MG63 (cell line): ENCODE measurements at regions not wholly inside any gene's neighbourhood (a gene's known extent, or its start where the extent isn't known, plus 50 kb on each side); places are given as distances from the start of the nearest gene placed in this dataset.
"Not testable (repeated sequence)": the region's sequence is repeated elsewhere in the genome, so short reads cannot be mapped to it uniquely, and the experiment has no call there.

ENCODE experiments used
- DNase-seq: peaks from one replicate; pipeline ENCODE4 v3.0.0-alpha.2; 2020
- H3K27me3 ChIP-seq: fragments of 250-450 bp; sonication (Bioruptor Pico); 2 replicates; pipeline ENCODE4 v1.5.1; 2020; ENCODE audit warnings: mild to moderate bottlenecking, moderate library complexity
- H3K36me3 ChIP-seq: fragments of 250-450 bp; sonication (Bioruptor Pico); 2 replicates; pipeline ENCODE4 v1.5.1; 2020; ENCODE audit warnings: mild to moderate bottlenecking, moderate library complexity
- H3K4me3 ChIP-seq: fragments of 250-450 bp; sonication (Bioruptor Pico); 2 replicates; pipeline ENCODE4 v1.5.1; 2020; ENCODE audit warnings: mild to moderate bottlenecking, moderate library complexity
- H3K9me3 ChIP-seq: fragments of 250-450 bp; sonication (Bioruptor Pico); 2 replicates; pipeline ENCODE4 v1.5.1; 2020; ENCODE audit warnings: mild to moderate bottlenecking, moderate library complexity

- H3K27me3 ChIP-seq, result not testable (repeated sequence)
Measured at GRCh38 chr1:149368337-149368736, 106.5 kb upstream of the NBPF19 start.

DNA sequence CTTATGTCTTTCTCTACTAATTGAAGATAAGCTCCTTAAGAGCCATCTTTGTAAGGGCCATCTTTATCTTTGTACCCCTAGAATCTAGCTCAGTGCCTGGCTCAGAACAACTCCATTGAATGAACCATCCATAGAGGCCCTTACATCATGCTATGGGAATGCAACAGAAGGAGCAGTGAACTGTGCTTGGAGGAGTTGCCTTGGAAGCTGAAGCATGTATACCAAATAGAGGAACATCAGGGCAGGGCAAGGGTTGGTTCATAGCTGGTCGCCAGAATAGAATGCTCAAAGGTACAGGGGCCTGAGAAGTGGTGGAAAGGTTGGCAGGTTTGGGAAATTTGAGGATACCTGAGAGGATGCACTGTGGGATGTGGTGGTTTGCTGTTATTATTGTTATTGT, 105.8 kb upstream of the NBPF19 start:
- not testable (repeated sequence) for H3K36me3 ChIP-seq, H3K27me3 ChIP-seq, H3K9me3 ChIP-seq, DNase-seq, H3K4me3 ChIP-seq

More at GRCh38 chr1:149368337-149368736, 106.5 kb upstream of the NBPF19 start:
- H3K36me3 ChIP-seq, H3K4me3 ChIP-seq, H3K9me3 ChIP-seq, DNase-seq: not testable (repeated sequence)

GRCh38 chr1:149371955-149372354, 102.9 kb upstream of the NBPF19 start:
- H3K36me3 ChIP-seq, H3K4me3 ChIP-seq, H3K9me3 ChIP-seq, DNase-seq, H3K27me3 ChIP-seq: not testable (repeated sequence)

DNA sequence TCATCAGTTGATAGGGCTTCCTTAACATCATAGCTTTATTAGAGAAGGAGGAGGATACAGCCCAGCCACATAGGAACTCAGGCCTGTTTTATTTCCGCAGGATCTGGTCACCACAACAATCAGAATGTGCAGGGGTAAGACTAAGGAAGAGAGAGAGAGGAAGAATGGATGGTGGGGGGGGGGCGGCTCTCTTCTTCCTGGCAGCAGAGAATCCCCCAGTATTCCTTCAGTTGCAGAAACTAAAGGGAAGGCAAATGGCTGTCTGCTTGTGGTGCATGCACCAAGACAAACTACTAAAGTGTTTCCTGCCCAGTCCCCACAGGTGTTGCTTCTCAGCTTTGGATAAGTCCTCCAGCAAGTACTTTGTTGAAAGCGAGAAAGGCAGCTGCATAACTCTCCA, 96.4 kb upstream of the NBPF19 start:
- H3K9me3 ChIP-seq, H3K36me3 ChIP-seq, DNase-seq, H3K4me3 ChIP-seq, H3K27me3 ChIP-seq: not testable (repeated sequence)

DNA sequence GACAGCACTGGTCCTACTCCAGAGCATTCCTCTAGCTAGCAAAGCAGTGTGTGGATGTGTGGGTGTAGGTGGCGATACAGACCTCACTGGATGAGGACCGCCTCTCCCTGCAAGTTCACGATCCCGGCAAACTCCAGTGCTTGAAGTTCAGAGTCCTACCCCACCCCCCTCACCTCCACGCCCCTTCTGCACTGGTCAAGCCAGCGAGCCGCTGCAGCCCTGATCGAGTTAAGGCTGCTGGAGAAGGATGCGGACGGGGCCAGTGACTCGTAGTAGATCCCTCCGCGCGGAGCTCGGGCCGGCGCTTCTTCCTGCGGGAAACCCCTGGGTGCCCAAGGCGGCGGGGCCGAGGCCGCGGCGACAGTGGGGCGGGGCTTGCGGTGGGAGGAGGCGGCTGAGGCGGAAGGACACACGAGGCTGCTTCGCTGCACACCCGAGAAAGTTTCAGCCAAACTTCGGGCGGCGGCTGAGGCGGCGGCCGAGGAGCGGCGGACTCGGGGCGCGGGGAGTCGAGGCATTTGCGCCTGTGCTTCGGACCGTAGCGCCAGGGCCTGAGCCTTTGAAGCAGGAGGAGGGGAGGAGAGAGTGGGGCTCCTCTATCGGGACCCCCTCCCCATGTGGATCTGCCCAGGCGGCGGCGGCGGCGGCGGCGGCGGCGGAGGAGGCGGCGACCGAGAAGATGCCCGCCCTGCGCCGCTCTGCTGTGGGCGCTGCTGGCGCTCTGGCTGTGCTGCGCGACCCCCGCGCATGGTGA, 84.5 kb upstream of the NBPF19 start:
- H3K9me3 ChIP-seq, H3K36me3 ChIP-seq, H3K27me3 ChIP-seq: not testable (repeated sequence)
- H3K4me3 ChIP-seq, result peak overlapping the region; percentile 61
- peak; percentile 98 for DNase-seq

DNA sequence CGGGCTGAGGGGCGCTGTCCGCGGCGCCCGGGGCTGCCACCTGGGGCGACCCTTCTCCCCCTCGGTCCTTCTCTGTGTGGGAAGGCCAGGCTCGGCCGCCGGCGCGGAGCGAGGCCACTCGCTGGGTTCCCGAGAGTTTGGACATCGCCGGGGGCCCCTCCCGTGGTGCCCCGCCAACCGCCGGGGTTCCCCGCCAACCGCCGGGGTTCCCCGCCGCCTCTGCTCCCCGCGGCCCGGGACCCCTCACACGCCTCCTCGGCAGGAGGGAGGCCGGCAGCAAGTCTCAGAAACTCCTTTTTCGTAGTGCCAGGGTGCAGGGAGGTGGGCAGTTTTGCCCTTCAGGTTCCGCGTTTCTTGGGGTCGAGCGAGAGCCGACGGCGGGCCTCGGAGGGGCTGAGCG, 83.9 kb upstream of the NBPF19 start:
- DNase-seq, H3K36me3 ChIP-seq, H3K27me3 ChIP-seq, H3K9me3 ChIP-seq: not testable (repeated sequence)
- peak overlapping the region; percentile 61 for H3K4me3 ChIP-seq

- H3K4me3 ChIP-seq, DNase-seq, H3K9me3 ChIP-seq, H3K36me3 ChIP-seq, H3K27me3 ChIP-seq: not testable (repeated sequence)
Measured at GRCh38 chr1:149395802-149396201, 79.0 kb upstream of the NBPF19 start.

GRCh38 chr1:149398527-149398926, 76.3 kb upstream of the NBPF19 start:
- not testable (repeated sequence) for H3K27me3 ChIP-seq, H3K4me3 ChIP-seq, H3K36me3 ChIP-seq, H3K9me3 ChIP-seq
- peak; percentile 1 for DNase-seq

- not testable (repeated sequence) for H3K4me3 ChIP-seq, DNase-seq, H3K36me3 ChIP-seq, H3K27me3 ChIP-seq, H3K9me3 ChIP-seq
Measured at GRCh38 chr1:149408404-149408803, 66.4 kb upstream of the NBPF19 start.

- not testable (repeated sequence) for H3K27me3 ChIP-seq, H3K36me3 ChIP-seq, H3K9me3 ChIP-seq, DNase-seq, H3K4me3 ChIP-seq
Measured at GRCh38 chr1:149415373-149415772, 59.5 kb upstream of the NBPF19 start.

GRCh38 chr1:149418782-149419181, 56.1 kb upstream of the NBPF19 start:
- H3K9me3 ChIP-seq, H3K27me3 ChIP-seq, H3K36me3 ChIP-seq, DNase-seq, H3K4me3 ChIP-seq: not testable (repeated sequence)

GRCh38 chr1:149423122-149423521, 51.7 kb upstream of the NBPF19 start:
- DNase-seq, H3K4me3 ChIP-seq, H3K27me3 ChIP-seq, H3K9me3 ChIP-seq, H3K36me3 ChIP-seq: not testable (repeated sequence)
